GM21786 (cell line): ENCODE measurements at regions not wholly inside any gene's neighbourhood (a gene's known extent, or its start where the extent isn't known, plus 50 kb on each side); places are given as distances from the start of the nearest gene placed in this dataset.
"Not testable (repeated sequence)": the region's sequence is repeated elsewhere in the genome, so short reads cannot be mapped to it uniquely, and the experiment has no call there.

Experiments
- ATAC-seq: cut with Tn5 transposase; IDR thresholded peaks from one replicate; pipeline ENCODE4 v1.9.1; 2021; ENCODE audit not compliant: unreplicated experiment

GRCh38 chr1:117702654-117703053 is 96.8 kb downstream of the TENT5C start:
- ATAC-seq: no peak

- ATAC-seq: no peak
Measured at GRCh38 chr1:117707371-117707770, 101.5 kb downstream of the TENT5C start.

- no peak for ATAC-seq
Measured at GRCh38 chr1:117708323-117709248, 102.7 kb downstream of the TENT5C start.

- no peak for ATAC-seq
Measured at GRCh38 chr1:117709249-117709691, 103.4 kb downstream of the TENT5C start.

GRCh38 chr1:117710710-117711109 is 104.9 kb downstream of the TENT5C start:
- no peak for ATAC-seq

- no peak for ATAC-seq
Measured at GRCh38 chr1:117712621-117713020, 106.8 kb downstream of the TENT5C start.

- no peak for ATAC-seq
Measured at GRCh38 chr1:117714546-117714945, 108.7 kb downstream of the TENT5C start.

- not testable (repeated sequence) for ATAC-seq
Measured at GRCh38 chr1:117716030-117716429, 110.2 kb downstream of the TENT5C start.

GRCh38 chr1:117717980-117718379 is 112.1 kb downstream of the TENT5C start:
- ATAC-seq: not testable (repeated sequence)

GRCh38 chr1:117718596-117718995 is 112.7 kb downstream of the TENT5C start:
- not testable (repeated sequence) for ATAC-seq

- ATAC-seq: no peak
Measured at GRCh38 chr1:117719004-117719403, 113.2 kb downstream of the TENT5C start.

- no peak for ATAC-seq
Measured at GRCh38 chr1:117732065-117732797, 126.4 kb downstream of the TENT5C start.

- ATAC-seq: no peak
Measured at GRCh38 chr1:117732956-117733355, 127.1 kb downstream of the TENT5C start.

- ATAC-seq: no peak
Measured at GRCh38 chr1:117734403-117734802, 128.6 kb downstream of the TENT5C start.

GRCh38 chr1:117735045-117735992 is 129.5 kb downstream of the TENT5C start:
- peak; percentile 47 for ATAC-seq

GRCh38 chr1:117739504-117739903 is 133.7 kb downstream of the TENT5C start:
- no peak for ATAC-seq

- no peak for ATAC-seq
Measured at GRCh38 chr1:117740496-117740895, 134.6 kb downstream of the TENT5C start.

- ATAC-seq: not testable (repeated sequence)
Measured at GRCh38 chr1:117746565-117746964, 140.7 kb downstream of the TENT5C start.

GRCh38 chr1:117747605-117748004 is 141.8 kb downstream of the TENT5C start:
- no peak for ATAC-seq

- no peak for ATAC-seq
Measured at GRCh38 chr1:117751321-117751720, 145.5 kb downstream of the TENT5C start.

- no peak for ATAC-seq
Measured at GRCh38 chr1:117752661-117753060, 146.8 kb downstream of the TENT5C start.
